G401.6 (cell line): ENCODE measurements at regions not wholly inside any gene's neighbourhood (a gene's known extent, or its start where the extent isn't known, plus 50 kb on each side); places are given as distances from the start of the nearest gene placed in this dataset.

ENCODE experiments used
- FAIRE-seq: peaks from 2 replicates; lab custom pipeline; 2012; peaks lifted over from hg19 to GRCh38; lab: Jason Lieb, UNC

DNA sequence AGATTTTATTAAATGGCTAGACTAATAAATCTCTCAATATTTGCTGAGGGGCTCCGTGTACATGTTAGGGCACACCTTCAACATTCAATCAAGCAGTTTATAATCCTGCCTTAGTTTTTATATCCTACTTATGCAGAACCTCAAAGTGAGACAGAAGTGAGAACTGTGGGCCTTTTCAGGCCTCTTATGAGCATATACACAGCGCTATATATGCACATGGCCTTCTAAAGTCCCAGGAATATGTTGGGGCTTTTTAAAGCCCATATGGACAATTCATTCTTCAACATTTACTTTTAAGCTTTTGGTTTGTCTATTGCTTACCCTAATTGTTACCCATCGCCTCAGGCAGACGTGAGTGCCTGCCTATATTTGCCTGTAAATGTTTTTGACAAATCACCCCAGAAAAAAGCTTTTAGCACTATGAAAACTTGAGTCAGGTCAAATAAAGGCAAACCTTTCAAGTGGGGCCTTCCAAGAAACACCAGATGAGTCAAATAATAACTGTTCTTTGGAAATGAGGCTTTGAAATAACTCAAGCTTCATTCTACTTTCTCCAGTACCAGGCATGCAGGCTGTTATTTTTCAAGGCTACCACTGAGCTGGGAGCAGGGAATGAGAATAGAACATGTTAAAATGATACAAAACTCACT lies 58.2 kb downstream of the ESM1 start:
- no peak for FAIRE-seq

DNA sequence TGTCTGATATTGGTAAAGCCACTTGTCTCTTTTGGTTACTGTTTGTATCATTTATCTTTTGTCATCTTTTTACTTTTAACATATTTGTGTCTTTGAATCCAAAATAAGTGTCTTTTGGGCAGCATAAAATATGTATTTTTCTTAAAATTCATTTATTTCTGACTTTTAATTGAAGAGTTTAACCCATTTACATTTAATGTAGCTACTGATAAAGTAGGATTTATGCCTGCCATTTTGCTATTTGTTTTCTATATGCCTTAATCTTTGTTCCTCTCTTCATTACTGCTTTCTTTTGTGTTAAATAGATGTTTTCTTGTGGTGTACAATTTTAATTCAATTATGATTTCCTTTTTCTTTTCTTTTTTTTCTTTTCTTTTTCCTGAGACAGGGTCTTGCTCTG lies 60.9 kb downstream of the ESM1 start:
- no peak for FAIRE-seq

DNA sequence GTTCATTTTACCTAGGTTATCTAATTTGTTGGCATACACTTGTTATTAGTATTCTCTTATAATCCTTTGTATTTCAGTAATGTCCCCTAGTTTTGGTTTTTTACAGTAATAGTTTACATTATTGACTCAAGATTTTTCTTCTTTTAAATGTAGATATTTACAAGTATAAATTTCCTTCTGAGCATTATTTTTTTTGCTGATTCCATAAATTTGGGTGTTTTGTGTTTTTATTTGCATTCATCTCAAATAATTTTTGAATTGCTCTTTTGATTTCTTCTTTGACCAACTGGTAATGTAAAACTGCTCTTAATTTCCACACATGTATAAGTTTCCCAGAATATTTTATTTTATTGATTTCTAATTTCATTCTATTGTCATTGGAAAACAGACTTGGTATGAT lies 68.1 kb downstream of the ESM1 start:
- no peak for FAIRE-seq

DNA sequence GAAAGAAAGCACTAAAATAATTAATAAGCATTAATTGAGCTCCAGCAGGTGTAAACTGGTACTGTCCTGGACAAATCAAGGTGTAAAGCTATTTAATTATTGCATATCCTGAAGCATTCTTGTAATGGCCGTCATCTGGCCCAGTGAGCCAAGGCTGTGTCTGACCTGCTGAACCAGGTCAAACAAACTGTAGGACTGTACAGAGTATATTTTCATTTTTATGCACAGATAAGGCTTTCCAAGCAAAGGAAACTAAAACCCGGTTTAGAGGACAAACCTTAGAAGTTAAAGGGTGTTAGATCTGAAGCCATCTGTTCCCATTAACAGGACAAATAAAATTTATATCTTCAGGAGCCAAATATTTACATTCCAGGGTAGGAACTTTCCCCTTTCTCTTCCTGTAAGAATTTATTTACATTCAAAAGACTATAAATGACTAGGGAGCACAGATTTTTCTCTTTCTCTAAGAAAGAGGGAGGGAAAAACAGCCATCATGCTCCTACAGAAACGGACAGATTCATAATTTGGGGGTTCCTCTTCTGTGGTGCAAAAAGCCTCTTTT lies 69.8 kb downstream of the ESM1 start:
- FAIRE-seq = no peak

DNA sequence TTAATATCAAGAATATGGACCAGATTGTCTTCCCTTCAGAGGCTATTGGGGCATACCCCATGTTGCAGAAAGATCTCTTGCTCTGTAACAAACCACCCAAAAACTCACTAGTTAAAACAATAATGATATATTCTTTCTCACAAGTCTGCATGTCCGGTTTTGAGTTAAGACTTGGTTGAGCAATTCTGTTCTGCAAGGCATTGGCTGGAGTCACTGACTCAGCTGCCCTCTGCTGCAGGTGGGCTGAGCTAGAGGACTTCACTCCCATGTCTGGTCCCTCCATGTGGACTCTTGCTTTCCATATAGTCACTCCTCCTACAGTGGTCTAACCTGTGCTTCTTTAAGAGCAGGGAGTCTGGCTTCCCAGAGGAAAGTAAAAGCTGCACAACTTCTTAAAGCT lies 73.4 kb downstream of the ESM1 start:
- no peak for FAIRE-seq

DNA sequence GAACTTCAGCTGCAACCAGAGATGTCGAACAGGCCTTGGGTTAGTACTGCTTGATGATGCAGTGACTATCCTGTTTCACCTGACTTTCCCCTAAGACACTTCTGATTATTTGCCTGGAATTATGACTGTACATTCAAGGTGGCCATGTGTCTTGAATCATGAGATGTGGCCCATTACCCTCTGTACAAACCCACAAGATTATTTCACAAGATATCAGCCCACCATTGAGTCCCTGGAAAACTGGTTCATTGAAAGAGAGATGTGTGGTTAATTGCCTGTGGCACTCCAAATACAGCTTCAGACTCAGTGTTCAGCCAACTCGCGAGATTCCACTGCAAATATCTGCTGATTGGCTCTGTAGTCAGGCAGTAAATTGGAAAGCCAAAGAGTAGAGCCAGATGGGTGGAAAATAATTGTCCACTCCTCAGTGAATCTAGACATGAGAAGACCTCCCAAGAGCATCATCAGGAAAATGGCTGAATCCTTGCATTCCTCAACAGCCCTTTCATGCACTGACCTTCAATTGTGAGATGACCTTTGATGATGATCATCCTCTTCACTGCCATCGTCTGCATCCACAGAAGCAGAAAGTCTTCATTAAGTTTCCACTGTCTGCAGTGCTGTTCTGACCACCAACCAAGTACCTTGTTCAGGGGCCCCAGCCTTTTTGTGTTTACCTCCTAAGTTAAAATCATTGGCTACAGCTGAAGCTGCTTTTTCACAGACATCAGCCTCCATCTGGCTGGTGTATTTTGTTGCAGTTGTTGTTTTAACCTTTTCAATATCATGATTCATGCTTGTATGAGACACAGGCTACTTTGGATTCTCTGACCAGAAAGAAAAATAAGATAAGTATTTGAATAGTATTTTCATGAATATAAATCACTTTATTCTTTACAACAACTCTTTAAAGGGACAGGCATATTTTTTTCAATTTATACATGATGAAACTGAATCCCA lies 75.2 kb downstream of the ESM1 start:
- no peak for FAIRE-seq

DNA sequence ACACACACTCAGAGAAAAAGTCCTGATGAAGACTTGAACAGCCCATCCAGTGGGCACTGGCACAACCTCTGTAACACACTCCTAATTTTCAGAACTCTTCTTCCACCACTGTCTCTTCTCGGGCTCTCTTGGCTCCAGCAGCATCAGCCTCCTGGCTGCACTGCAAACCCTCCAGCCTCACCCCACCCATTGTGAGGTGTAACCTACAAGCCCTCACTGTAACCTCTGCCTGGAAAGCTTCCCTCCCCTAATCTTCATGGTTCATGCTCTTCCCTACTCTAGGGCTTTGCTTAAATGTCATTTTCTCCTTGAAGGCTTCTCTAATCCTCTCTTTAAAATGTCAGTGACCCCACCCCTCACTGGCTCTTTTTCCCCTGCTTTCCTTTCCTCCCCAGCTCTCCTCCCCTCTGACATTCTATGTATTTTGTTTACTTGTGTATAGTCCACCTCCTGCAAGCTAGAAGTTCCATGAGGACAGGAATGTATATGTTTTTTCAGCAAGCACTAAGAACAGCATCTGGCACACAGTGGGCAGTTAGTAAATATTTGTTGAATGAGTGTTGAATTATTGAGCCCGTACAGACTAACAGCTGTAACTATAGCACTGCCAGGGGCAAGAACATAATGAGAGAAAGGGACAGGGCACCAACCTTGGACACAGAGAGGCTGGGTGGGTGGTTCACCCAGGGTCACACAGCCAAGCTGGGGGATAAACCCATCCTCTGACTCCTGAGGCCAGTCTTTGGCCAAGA lies 76.4 kb downstream of the ESM1 start:
- FAIRE-seq = no peak

DNA sequence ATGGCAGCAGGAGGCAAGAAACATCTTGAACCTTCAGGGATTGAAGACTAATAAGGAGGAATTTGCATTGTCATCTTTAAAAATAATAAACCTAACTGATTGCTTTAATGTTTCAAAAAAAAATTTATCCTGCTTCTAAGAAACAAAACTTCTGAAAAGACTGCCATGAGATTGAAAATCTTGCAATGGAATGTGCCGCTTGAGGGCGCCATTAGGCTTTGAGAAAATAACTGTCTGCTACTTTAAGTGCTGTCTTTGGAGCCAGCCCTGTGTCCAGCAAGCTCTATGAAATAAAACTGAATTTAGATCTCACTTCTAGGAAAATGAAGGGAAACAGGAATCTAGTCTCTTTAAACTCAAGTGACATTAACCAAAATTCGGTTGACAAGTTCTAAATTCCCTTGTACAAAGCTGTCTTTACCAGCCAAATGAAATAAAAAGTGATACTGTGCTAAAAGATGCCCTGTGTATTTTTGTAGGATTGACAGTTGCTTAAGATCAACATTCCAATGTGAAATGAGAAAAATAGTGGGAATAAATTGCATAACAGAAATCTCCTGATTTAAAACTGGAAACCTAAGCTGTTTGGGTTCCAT lies 79.4 kb downstream of the ESM1 start:
- FAIRE-seq = peak; percentile 88

DNA sequence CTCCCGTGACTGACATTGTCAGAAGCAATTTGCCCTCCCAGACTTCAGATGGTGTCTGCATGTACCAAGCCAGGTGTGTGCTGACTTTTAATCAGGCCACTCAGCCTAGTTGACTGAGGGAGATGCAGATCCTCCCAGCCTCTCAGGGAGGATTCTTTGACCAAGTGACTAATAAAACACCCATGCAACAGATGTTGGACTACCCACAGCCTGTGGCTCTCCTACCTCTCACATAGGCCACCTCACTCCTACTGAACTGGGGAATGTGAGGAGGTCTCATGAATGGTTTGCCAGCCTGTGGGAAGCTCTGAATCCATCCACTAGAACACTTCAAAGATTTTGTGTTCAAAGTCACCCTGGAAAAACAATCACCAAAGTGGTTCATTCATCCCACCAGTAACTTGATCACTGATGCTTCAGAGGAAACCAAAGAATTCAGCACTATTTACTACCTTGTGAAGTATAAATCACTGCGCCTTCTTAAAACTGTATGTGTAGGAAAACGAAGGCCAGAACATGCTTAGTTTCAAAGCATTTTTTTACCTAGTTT lies 80.1 kb downstream of the ESM1 start:
- FAIRE-seq = no peak

DNA sequence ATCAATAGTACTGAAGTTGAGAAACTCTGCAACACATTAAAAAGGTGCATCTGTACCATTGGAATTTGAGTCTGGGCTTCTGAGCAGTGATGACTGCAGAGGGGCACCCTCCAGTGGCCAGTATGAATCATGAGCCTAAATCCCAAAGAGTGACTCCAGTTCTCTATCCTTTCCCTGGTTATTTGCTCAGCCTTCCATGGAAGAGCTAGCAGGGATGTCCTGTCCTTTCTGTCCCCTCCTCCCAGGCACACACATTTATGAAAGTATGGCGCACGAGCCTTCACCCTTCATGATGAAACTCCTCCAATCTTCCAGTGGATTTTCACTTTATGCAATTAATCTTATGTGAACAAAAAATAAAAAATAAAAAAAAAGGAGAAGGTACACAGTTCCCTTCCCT lies 81.0 kb downstream of the ESM1 start:
- FAIRE-seq = no peak

DNA sequence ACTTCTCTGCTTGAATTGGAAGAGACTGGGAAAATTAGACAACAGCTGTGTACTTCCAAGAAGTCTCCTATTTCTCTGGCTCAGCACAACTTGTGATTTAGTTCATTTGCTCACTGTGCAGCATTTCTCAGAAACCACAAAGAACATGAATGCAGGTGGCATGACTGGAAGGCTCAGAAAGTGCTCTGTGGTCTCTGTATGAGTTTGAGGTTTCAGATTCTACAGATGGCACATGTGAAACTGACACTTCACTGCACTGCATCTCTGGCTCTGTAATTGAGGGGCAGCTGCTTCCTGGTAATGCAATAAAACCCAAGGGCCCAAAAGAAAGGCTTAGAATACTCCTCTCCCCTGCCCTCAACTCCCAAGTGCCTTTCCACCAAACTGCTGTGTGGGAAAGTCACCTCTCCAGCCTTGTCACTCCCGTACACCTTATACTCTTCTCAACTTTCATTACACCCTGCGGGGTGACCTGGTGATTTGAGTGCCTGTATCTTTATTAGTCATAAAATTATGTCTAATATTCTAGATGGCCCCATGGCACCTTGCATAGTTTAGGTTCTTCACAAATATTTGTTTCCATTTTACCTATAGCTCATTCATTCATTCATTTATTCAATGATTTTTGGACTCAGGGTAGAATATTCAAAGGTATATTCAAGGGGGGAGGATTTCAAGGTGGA lies 82.5 kb downstream of the ESM1 start:
- no peak for FAIRE-seq

DNA sequence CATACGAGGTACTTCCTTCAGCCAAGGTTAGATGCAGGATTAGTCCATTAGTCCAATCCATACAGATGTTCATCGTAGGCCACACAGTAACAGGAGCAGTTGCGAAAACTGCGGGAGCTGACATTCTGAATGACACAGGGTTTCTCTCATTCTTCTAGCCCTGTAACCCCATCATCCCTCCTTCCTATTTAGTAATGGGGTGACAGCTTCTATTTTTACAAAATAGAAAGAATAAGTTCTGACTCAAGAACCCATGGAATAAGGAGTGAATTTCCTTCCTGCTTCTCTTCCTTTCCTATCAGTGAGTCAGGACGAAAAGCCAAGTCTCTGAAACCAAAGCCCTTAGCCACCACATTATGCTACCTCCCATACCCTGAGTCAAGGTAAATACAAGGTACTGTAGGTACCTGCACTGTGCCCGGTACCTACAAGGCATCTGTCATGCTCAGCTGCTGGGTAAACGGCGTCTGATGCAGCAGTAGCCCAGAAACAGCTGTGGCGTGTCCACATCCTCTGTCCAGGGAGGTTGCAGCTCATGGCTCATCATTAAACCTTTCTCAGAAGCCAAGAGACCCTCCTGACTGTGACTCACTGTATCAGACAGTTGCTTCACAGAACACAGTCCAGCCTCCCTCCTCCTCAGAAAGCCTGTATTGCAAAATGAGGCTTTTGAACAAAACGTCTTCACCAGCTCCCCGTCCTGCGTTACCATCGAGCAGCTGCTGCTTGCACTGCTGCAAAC lies 84.2 kb downstream of the ESM1 start:
- FAIRE-seq = no peak

DNA sequence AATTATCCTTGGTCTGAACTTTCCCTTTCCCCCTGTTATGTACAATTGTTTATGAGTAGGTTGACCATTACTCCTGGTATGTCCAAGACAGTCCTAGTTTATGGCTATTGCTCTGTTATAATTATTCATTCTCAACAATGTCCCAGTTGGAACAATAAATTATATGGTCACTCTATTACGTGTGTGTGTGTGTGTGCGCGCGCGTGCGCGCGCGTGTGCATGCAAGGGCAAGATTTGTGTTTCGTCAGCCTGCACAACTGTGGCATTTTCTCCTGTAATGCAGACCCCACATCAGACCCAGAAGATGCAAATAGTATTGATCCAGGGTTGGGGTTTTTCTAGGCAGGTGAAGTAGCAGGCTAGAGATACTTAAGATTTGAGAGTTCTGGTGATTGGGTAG lies 88.4 kb downstream of the ESM1 start:
- FAIRE-seq = no peak

DNA sequence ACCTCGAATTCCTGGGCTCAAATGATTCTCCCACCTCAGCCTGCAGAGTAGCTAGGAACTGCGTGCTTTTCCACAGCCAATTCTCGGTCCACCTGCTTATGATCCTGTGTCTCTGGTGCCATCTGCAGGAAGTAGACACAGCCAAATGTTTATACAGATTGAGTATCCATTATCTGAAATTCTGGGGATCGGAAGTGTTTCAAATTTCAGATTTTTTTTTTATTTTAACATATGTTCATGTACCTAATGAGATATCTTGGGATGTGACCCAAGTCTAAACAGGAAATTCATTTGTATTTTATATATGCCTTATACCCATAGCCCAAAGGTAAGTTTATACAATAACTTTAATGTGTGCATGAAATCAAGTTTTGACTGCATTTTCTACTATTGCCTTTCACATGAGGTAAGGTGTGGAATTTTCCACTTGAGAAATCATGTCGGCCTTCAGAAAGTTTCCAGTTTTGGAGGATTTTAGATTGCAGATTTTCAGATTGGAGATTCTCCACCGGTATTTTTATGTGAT lies 89.5 kb downstream of the ESM1 start:
- no peak for FAIRE-seq

DNA sequence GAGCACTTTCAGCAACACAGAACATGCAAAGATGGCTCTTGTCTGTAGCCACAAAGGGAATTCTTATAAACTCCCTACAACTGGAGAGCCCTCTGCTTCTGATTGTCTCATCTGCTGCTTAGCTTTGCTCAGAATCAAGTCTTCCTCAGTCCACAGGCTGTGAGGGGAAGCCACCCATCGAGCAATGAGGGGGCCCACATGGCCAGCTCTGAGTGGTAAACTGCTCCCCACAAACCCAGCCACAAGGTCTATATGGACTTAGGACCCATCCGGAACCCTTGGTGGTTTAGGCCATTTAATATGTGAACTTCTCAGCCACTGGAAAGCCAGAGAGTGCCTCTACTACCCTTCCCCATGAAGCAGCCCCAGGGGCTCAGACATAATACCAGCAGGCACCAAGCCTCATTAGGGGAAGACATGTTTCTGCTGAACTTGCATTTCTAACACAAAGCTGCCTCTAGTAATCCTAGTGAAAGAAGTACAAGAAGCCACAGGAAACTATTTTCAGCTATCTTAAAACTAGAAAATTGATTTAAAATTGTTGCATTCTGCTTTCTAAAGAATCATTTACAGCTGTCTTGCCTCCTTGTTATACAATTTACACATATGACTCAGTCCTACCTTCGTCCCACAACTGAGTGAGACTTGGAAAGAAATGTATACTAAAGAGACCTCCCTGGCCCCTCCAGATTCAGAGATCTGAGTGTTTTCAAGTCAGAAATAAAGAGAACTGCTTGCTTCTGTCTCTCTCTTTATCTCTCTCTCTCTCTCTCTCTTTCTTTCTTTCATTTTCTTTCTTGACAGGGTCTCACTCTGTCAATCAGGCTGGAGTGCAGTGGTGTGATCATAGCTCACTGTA lies 90.2 kb downstream of the ESM1 start:
- FAIRE-seq = no peak

DNA sequence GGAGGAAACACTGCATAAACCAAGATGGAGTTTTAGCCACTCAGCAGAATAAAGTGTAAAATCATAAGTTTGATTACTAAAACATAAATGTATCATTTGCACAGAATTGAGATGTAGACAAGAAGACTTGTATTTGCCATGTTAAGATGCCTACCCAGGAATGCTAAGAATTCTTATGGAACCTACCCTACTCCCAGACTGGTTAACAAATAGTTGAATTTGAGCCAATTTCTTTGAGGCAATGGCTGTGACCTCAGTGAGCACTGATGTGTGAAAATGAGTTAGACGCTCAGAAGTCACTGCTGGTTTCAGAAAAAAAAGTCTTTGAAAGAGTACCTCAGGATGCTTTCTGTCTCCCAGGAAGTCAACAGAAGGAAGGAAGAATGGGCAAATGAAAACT lies 95.6 kb downstream of the ESM1 start:
- no peak for FAIRE-seq

DNA sequence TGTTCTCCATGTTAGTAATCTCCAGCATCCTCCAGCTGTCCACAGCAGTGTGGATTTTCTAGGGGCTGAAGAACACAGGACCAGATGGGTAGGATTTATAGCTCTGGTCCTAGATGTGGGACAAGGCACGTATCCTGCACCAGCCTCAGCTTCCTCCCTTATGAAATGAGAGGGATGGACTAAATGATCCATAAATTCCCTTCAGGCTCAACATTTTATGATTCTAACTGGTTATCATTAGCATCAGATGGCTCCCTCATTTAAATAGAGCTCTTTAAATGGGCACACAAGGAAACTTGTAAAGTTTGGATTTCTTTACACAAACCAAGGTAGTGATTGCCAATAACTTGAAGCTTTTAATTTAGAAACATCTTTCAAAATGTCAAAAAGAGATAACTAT lies 97.7 kb downstream of the ESM1 start:
- FAIRE-seq = no peak

DNA sequence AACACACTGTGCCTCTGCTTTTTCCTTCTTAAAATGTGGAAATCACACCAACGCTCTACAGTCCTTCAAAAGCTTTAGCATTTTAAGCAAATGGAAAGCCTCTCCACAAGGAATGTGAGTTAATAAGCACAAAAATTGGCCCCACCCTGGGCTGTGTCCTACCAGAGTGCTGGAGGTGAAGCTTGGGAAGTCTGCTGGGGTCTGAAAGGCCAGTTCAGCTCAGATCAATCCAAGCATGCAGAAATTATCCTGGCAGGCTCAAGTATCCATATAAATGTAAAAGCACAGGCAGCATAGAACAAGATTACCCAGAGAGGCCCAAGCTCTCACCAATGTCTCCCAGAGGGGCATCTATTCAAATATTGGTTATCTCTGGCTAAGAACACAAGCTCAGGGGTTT lies 98.5 kb downstream of the ESM1 start:
- FAIRE-seq = no peak

DNA sequence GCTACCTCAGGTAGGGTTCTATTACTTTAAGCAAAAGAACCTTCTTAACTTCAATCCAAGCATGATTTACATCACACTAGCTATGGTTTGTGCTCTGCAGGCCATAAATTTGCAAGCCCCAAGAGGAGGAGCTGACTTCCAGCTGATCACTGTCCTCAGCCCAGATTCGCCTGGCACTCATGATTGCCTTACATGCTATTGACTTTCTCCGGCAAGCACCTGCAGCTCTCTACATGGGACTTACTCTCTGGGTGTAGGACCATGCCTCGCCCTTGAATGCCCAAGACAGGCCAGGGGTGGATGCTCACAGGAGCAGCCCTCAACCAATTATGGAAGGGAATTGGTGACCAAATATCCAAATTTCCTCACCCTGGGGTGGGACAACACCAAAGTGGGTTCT lies 99.8 kb downstream of the ESM1 start:
- FAIRE-seq = no peak

DNA sequence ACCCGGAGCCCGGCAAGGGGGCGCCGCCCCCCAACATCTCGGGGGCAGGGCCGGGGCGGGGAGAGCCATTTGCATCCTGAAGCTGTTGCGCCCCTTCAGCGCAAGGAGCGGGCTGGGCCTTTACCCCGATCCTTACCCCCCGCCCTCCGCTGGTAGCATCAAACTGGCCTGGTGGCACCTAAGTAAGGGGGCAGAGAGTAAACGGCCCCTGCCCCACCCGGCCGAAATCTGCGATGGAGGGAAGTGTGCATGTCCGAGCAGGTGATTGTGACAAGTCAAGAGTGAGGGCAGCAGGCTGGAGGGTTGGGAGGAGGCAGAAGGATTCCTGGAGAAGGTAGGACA lies 101.2 kb downstream of the ESM1 start:
- no peak for FAIRE-seq
